OCI-LY7 (cell line): ENCODE measurements at regions not wholly inside any gene's neighbourhood (a gene's known extent, or its start where the extent isn't known, plus 50 kb on each side); places are given as distances from the start of the nearest gene placed in this dataset.

Experiments
- BruUV-seq: library from RNA; stranded (reverse); fragments of 400-500 nt; replicated peaks from 2 replicates; lab custom pipeline; 2021; lab: Mats Ljungman, UMichigan
- CTCF ChIA-PET: fragments of 300-600 bp; sonication (Branson Sonifier 250); formaldehyde crosslinking; loops from one replicate; lab custom pipeline; 2022; ENCODE audit warnings: antibody characterized with exemption; ENCODE audit not compliant: unreplicated experiment; lab: Charles Lee
- POLR2A ChIA-PET: fragments of 300-600 bp; sonication (Branson Sonifier 250); formaldehyde crosslinking; loops from one replicate; lab custom pipeline; 2022; ENCODE audit warnings: antibody characterized with exemption; lab: Charles Lee
- DNase-seq: peaks from one replicate; pipeline ENCODE4 v3.0.0-alpha.2; 2015; ENCODE audit warnings: low spot score
- H2AFZ ChIP-seq: fragments of 200-600 bp; sonication (generic), shearing (Covaris generic); 2 replicates; pipeline ENCODE4 v1.6.1; 2014; ENCODE audit warnings: mild to moderate bottlenecking, antibody characterized with exemption, low read length, moderate library complexity
- H3K27ac ChIP-seq: fragments of 200-600 bp; sonication (generic); 2 replicates; pipeline ENCODE4 v1.5.1; 2014; ENCODE audit warnings: mixed run types, low read depth, mild to moderate bottlenecking, moderate library complexity, low read length, inconsistent platforms; ENCODE audit not compliant: poor library complexity, severe bottlenecking
- H3K36me3 ChIP-seq: fragments of 200-600 bp; sonication (generic); 2 replicates; pipeline ENCODE4 v1.6.1; 2014; ENCODE audit warnings: mild to moderate bottlenecking, antibody characterized with exemption, low read length, moderate library complexity, mixed read lengths; ENCODE audit not compliant: insufficient read depth
- H3K4me1 ChIP-seq: fragments of 200-600 bp; sonication (generic); 2 replicates; pipeline ENCODE4 v1.5.1; 2014; ENCODE audit warnings: mild to moderate bottlenecking, low read length; ENCODE audit not compliant: insufficient read depth, poor library complexity, severe bottlenecking
- H3K4me2 ChIP-seq: fragments of 200-600 bp; sonication (generic); 2 replicates; pipeline ENCODE4 v1.6.1; 2014; ENCODE audit warnings: mild to moderate bottlenecking, low read length
- H3K4me3 ChIP-seq: fragments of 200-600 bp; sonication (generic); 2 replicates; pipeline ENCODE4 v1.5.1; 2014; ENCODE audit warnings: mild to moderate bottlenecking, low read depth, low read length; ENCODE audit not compliant: poor library complexity, severe bottlenecking
- H3K79me2 ChIP-seq: fragments of 200-600 bp; sonication (generic); 2 replicates; pipeline ENCODE4 v1.6.1; 2016; ENCODE audit warnings: low read depth, mild to moderate bottlenecking, low read length, moderate library complexity, mixed read lengths; ENCODE audit not compliant: insufficient read depth
- H3K9me2 ChIP-seq: fragments of 200-600 bp; sonication (generic); 2 replicates; pipeline ENCODE4 v1.6.1; 2016; ENCODE audit warnings: mild to moderate bottlenecking, low read length, mixed read lengths; ENCODE audit not compliant: insufficient read depth
- H3K9me3 ChIP-seq: fragments of 200-600 bp; sonication (generic); 2 replicates; pipeline ENCODE4 v1.6.1; 2014; ENCODE audit warnings: mild to moderate bottlenecking, mixed run types, low read length, mixed read lengths
- H4K20me1 ChIP-seq: fragments of 200-600 bp; sonication (generic); 2 replicates; pipeline ENCODE4 v1.6.1; 2014; ENCODE audit warnings: mild to moderate bottlenecking, antibody characterized with exemption, low read length, moderate library complexity, mixed read lengths; ENCODE audit not compliant: insufficient read depth
- CTCF ChIP-seq: fragments of 200-600 bp; sonication (generic); conservative IDR thresholded peaks from 2 replicates; pipeline ENCODE4 v1.5.1; 2014; ENCODE audit warnings: mild to moderate bottlenecking, antibody characterized with exemption, low read length, moderate library complexity, mixed read lengths
- EZH2phosphoT487 ChIP-seq: fragments of 200-600 bp; sonication (generic); IDR thresholded peaks from 2 replicates; pipeline ENCODE4 v1.6.1; 2018; ENCODE audit warnings: low read depth, borderline replicate concordance, mild to moderate bottlenecking, mixed run types, antibody characterized with exemption, low read length, moderate library complexity, mixed read lengths
- intact Hi-C: fragments of 100-400 bp; cut with micrococcal nuclease; formaldehyde crosslinking; loops from one replicate; pipeline ENCODE4 v1.10.0; 2022; ENCODE audit not compliant: unreplicated experiment

GRCh38 chr1:83670909-83671565 is 327.9 kb downstream of the TTLL7 start:
- Histone ChIP-seq H3K9me2 (no peaks in the 10 kb centered on the region), H3K9me3 (no peaks in the 10 kb centered on the region), H3K4me2 (no peak overlapping the region), H2AFZ (no peak overlapping the region), H3K36me3 (no peaks in the 10 kb centered on the region), H3K4me3 (no peak overlapping the region), H3K4me1 (no peaks in the 10 kb centered on the region), H3K79me2 (no peaks in the 10 kb centered on the region), H4K20me1 (no peaks in the 10 kb centered on the region), H3K27ac (no peak overlapping the region)
- POLR2A ChIA-PET, result interaction anchor here (0.7 to 1.2 kb wide), 3 partner anchors 197 to 794 kb away, joined by 3 read pairs; no protein-coding TSS in a partner anchor
- intact Hi-C loops, result no loop called here
- CTCF ChIA-PET, result no interaction called here
- DNase-seq, result no peak
- BruUV-seq, result no TSS peak
- TF ChIP-seq EZH2phosphoT487 (no peak), CTCF (no peak)

GRCh38 chr1:83641796-83642443 is 357.0 kb downstream of the TTLL7 start:
- H3K36me3 ChIP-seq, result no peaks in the 10 kb centered on the region
- H3K4me1 ChIP-seq, result peaks cover 10% of the 10 kb centered on the region
- intact Hi-C loops, result no loop called here
- CTCF ChIA-PET, result no interaction called here
- H3K4me2 ChIP-seq, result peak overlapping the region; percentile 53
- H3K79me2 ChIP-seq, result no peaks in the 10 kb centered on the region
- no peaks in the 10 kb centered on the region for H3K9me2 ChIP-seq
- POLR2A ChIA-PET, result no interaction called here
- no peaks in the 10 kb centered on the region for H3K9me3 ChIP-seq
- H3K4me3 ChIP-seq, result no peak overlapping the region
- H3K27ac ChIP-seq, result no peak overlapping the region
- TF ChIP-seq CTCF (no peak), EZH2phosphoT487 (no peak)
- BruUV-seq, result no TSS peak
- peak overlapping the region; percentile 77; the same call in 1 of the 2 replicates for H2AFZ ChIP-seq
- no peaks in the 10 kb centered on the region for H4K20me1 ChIP-seq
- no peak for DNase-seq

GRCh38 chr1:83641206-83641658 is 357.7 kb downstream of the TTLL7 start:
- H3K27ac ChIP-seq, result no peak overlapping the region
- no peaks in the 10 kb centered on the region for H3K36me3 ChIP-seq
- no peaks in the 10 kb centered on the region for H3K79me2 ChIP-seq
- BruUV-seq, result no TSS peak
- H3K9me2 ChIP-seq, result no peaks in the 10 kb centered on the region
- no peak for DNase-seq
- H4K20me1 ChIP-seq, result no peaks in the 10 kb centered on the region
- ChIA-PET POLR2A (interaction anchor here (1.1 kb wide), 1 partner anchor 13 kb away, joined by 3 read pairs; no protein-coding TSS in a partner anchor), CTCF (no interaction called here)
- intact Hi-C loops, result no loop called here
- peak overlapping the region; percentile 77 for H2AFZ ChIP-seq
- no peaks in the 10 kb centered on the region for H3K9me3 ChIP-seq
- H3K4me2 ChIP-seq, result peak overlapping the region; percentile 53
- peak overlapping the region; percentile 20 for H3K4me3 ChIP-seq
- peaks cover 10% of the 10 kb centered on the region for H3K4me1 ChIP-seq
- TF ChIP-seq CTCF (no peak), EZH2phosphoT487 (no peak)
